Suprapubic skin (tissue), 2 donors: ENCODE measurements at regions not wholly inside any gene's neighbourhood (a gene's known extent, or its start where the extent isn't known, plus 50 kb on each side); places are given as distances from the start of the nearest gene placed in this dataset.

Experiments used
- EP300 ChIP-seq: sonication (generic); formaldehyde crosslinking; IDR thresholded peaks from one replicate; pipeline ENCODE4 v1.6.1; 2017; ENCODE audit warnings: antibody characterized with exemption
- POLR2A ChIP-seq, 2 donors: fragments of 450-650 bp; IDR thresholded peaks; one replicate each; pipeline ENCODE4 v1.6.1; 2017; ENCODE audit warnings: antibody characterized with exemption in 2 of 2, mild to moderate bottlenecking in 2 of 2, moderate library complexity in 2 of 2

DNA sequence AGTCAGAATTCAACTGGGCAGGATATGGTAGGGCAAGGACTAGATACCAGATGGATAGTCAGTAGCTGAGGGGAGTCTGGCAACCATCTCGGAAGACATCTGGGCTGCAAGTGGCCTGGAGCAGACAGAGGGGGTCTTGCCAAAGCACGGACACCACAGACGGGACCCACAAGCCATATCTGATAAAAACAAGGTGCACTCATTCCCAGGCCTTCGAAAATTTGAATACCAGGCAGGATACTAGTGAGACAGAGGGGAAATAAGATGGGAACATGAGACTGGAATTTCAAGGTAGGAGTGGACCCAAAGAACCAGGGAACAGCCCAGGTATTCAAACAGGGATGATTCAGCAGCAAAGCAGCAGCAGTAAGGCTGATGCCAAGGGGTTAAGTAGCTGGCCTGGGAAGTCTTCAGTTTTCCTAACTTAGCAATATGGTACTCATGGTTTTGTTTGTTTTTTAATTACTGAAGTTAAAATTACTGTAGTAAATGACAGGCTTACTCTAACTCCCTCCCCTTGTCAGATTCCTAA is 144.9 kb upstream of the NCKAP5 start:
- no peak for TF ChIP-seq EP300
- no peak for TF ChIP-seq POLR2A (IDR thresholded peaks at IDR 0.05)
